ENCODE measurements at regions not wholly inside any gene's neighbourhood (a gene's known extent, or its start where the extent isn't known, plus 50 kb on each side); places are given as distances from the start of the nearest gene placed in this dataset.

- no peak for DNase-seq (ENCODE audit: low spot score)
- Histone ChIP-seq H3K36me3 (ENCODE audit: control insufficient read depth in 4 of 4, insufficient read depth in 3 of 4, low read depth in 1 of 4, low read length in 3 of 4) (peaks cover under 1 to 17% (median 7%) of the 10 kb centered on the region in 4 donors), H3K4me3 (ENCODE audit: low read depth in 1 of 3, low read length in 3 of 3) (no peak overlapping the region), H3K9ac (ENCODE audit: low read depth in 1 of 2, low read length in 2 of 2) (no peak overlapping the region), H3K27ac (ENCODE audit: low read depth in 1 of 2, low read length in 2 of 2) (no peak overlapping the region), H3K9me3 (ENCODE audit: control insufficient read depth in 4 of 4, low read length in 3 of 4) (no peaks in the 10 kb centered on the region), H3K4me1 (ENCODE audit: control insufficient read depth in 4 of 4, insufficient read depth in 4 of 4, low read length in 3 of 4) (peaks cover 0 to 3% (median 0%) of the 10 kb centered on the region in 4 donors), H3K27me3 (ENCODE audit: control insufficient read depth in 4 of 4, insufficient read depth in 4 of 4, low read length in 3 of 4) (no peaks in the 10 kb centered on the region)
- 96% methylated on average over 28 of the region's 28 CpGs for WGBS
- TF ChIP-seq ATF3 (IDR thresholded peaks at IDR 0.05) = no peak
These were observed 358.3 kb downstream of the SEC14L1 start for GRCh38 chr17:77498791-77499698.

- no peak overlapping the region for H3K4me3 ChIP-seq (ENCODE audit: low read depth in 1 of 3, low read length in 3 of 3)
- H3K27ac ChIP-seq (ENCODE audit: low read depth in 1 of 2, low read length in 2 of 2) = no peak overlapping the region
- TF ChIP-seq EGR1 (IDR thresholded peaks at IDR 0.05; ENCODE audit: low read depth in 2 of 2) (no peak), SP1 (IDR thresholded peaks at IDR 0.05) (no peak), RXRA (IDR thresholded peaks at IDR 0.05) (no peak), HNF4A (conservative IDR thresholded peaks at IDR 0.05) (no peak), RAD21 (IDR thresholded peaks at IDR 0.05) (no peak), JUND (IDR thresholded peaks at IDR 0.05) (no peak), GABPA (IDR thresholded peaks at IDR 0.05 in 1 of 2, conservative IDR thresholded peaks at IDR 0.05 in 1 of 2) (no peak), ZBTB33 (IDR thresholded peaks at IDR 0.05) (no peak), HNF4G (IDR thresholded peaks at IDR 0.05) (no peak), TAF1 (conservative IDR thresholded peaks at IDR 0.05) (no peak), MAX (IDR thresholded peaks at IDR 0.05) (no peak), ATF3 (IDR thresholded peaks at IDR 0.05) (no peak), FOXA1 (IDR thresholded peaks at IDR 0.05) (no peak), NR2F2 (IDR thresholded peaks at IDR 0.05) (no peak), REST (IDR thresholded peaks at IDR 0.05) (no peak), FOXA2 (IDR thresholded peaks at IDR 0.05) (no peak)
- no peaks in the 10 kb centered on the region for H3K9me3 ChIP-seq (ENCODE audit: control insufficient read depth in 4 of 4, low read length in 3 of 4)
- DNase-seq (ENCODE audit: low spot score) = no peak
- peaks cover 0 to 10% (median 5%) of the 10 kb centered on the region in 4 donors for H3K36me3 ChIP-seq (ENCODE audit: control insufficient read depth in 4 of 4, insufficient read depth in 3 of 4, low read depth in 1 of 4, low read length in 3 of 4)
- H3K9ac ChIP-seq (ENCODE audit: low read depth in 1 of 2, low read length in 2 of 2) = no peak overlapping the region
- H3K27me3 ChIP-seq (ENCODE audit: control insufficient read depth in 4 of 4, insufficient read depth in 4 of 4, low read length in 3 of 4) = no peaks in the 10 kb centered on the region
- WGBS = 94% methylated on average over 14 of the region's 14 CpGs
- no peaks in the 10 kb centered on the region for H3K4me1 ChIP-seq (ENCODE audit: control insufficient read depth in 4 of 4, insufficient read depth in 4 of 4, low read length in 3 of 4)
These were observed 359.1 kb downstream of the SEC14L1 start for GRCh38 chr17:77499699-77500435.

All from liver (tissue), 7 donors.